ENCODE measurements at regions not wholly inside any gene's neighbourhood (a gene's known extent, or its start where the extent isn't known, plus 50 kb on each side); places are given as distances from the start of the nearest gene placed in this dataset.

DNA sequence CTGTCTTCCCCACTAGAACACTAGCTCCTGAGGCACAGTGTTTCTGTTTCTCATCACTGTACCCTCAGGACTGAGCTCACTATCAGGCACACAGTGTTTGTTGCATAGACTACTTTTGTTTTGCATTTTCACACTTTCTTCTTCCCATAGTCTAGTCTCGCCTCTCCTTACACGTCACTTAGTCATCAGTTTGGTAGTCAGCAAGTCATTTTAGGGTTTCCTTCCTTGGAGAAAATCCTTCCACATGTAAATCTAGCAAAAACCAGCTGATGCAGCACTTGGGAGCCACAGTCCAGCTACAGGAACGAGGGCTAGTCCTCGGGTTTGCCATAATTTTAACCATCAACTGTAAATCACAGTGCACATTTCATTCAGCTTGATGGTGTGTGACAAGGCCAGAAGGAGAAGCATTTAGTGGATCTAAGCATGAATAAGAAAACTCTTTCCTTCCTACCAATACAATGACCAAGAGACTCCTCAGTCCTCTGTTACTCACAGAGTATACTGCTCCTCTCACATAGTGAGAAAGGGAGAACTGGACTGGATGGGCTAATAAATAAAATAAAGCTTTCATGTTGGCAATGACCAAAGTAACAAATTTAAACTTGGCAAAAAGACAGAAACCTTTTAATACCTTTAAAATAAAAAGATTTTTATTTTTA lies 221.0 kb downstream of the KLF12 start:
- TF ChIP-seq ZBTB8A (tag by site-specific recombination; IDR thresholded peaks at IDR 0.05), result no peak
- TF ChIP-seq, protein P1, sequence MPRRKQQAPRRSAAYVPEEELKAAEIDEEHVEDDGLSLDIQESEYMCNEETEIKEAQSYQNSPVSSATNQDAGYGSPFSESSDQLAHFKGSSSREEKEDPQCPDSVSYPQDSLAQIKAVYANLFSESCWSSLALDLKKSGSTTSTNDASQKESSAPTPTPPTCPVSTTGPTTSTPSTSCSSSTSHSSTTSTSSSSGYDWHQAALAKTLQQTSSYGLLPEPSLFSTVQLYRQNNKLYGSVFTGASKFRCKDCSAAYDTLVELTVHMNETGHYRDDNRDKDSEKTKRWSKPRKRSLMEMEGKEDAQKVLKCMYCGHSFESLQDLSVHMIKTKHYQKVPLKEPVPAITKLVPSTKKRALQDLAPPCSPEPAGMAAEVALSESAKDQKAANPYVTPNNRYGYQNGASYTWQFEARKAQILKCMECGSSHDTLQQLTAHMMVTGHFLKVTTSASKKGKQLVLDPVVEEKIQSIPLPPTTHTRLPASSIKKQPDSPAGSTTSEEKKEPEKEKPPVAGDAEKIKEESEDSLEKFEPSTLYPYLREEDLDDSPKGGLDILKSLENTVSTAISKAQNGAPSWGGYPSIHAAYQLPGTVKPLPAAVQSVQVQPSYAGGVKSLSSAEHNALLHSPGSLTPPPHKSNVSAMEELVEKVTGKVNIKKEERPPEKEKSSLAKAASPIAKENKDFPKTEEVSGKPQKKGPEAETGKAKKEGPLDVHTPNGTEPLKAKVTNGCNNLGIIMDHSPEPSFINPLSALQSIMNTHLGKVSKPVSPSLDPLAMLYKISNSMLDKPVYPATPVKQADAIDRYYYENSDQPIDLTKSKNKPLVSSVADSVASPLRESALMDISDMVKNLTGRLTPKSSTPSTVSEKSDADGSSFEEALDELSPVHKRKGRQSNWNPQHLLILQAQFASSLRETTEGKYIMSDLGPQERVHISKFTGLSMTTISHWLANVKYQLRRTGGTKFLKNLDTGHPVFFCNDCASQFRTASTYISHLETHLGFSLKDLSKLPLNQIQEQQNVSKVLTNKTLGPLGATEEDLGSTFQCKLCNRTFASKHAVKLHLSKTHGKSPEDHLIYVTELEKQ (tag by site-specific recombination; IDR thresholded peaks at IDR 0.05; ENCODE audit: borderline replicate concordance), result no peak
- no peak for TF ChIP-seq EGR2 (tag by site-specific recombination; IDR thresholded peaks at IDR 0.05; ENCODE audit: low read depth)
- TF ChIP-seq, protein P2, sequence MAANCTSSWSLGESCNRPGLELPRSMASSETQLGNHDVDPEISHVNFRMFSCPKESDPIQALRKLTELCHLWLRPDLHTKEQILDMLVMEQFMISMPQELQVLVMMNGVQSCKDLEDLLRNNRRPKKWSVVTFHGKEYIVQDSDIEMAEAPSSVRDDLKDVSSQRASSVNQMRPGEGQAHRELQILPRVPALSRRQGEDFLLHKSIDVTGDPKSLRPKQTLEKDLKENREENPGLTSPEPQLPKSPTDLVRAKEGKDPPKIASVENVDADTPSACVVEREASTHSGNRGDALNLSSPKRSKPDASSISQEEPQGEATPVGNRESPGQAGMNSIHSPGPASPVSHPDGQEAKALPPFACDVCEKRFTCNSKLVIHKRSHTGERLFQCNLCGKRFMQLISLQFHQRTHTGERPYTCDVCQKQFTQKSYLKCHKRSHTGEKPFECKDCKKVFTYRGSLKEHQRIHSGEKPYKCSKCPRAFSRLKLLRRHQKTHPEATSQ (tag by site-specific recombination; IDR thresholded peaks at IDR 0.05), result no peak
- no peak for TF ChIP-seq ZNF311 (tag by site-specific recombination; IDR thresholded peaks at IDR 0.05; ENCODE audit: borderline replicate concordance)
- TF ChIP-seq ZNF768 (tag by site-specific recombination; IDR thresholded peaks at IDR 0.05), result no peak
- TF ChIP-seq, protein P3, sequence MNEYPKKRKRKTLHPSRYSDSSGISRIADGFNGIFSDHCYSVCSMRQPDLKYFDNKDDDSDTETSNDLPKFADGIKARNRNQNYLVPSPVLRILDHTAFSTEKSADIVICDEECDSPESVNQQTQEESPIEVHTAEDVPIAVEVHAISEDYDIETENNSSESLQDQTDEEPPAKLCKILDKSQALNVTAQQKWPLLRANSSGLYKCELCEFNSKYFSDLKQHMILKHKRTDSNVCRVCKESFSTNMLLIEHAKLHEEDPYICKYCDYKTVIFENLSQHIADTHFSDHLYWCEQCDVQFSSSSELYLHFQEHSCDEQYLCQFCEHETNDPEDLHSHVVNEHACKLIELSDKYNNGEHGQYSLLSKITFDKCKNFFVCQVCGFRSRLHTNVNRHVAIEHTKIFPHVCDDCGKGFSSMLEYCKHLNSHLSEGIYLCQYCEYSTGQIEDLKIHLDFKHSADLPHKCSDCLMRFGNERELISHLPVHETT (tag by site-specific recombination; IDR thresholded peaks at IDR 0.05), result no peak
- no peak for TF ChIP-seq SP7 (tag by site-specific recombination; IDR thresholded peaks at IDR 0.05)
- TF ChIP-seq MYNN (tag by site-specific recombination; IDR thresholded peaks at IDR 0.05; ENCODE audit: borderline replicate concordance), result no peak
- no peak for TF ChIP-seq MEIS1 (CRISPR knock-in tag; IDR thresholded peaks at IDR 0.05; ENCODE audit: borderline replicate concordance)
- TF ChIP-seq ZNF660 (tag by site-specific recombination; IDR thresholded peaks at IDR 0.05), result no peak
- TF ChIP-seq, protein P4, sequence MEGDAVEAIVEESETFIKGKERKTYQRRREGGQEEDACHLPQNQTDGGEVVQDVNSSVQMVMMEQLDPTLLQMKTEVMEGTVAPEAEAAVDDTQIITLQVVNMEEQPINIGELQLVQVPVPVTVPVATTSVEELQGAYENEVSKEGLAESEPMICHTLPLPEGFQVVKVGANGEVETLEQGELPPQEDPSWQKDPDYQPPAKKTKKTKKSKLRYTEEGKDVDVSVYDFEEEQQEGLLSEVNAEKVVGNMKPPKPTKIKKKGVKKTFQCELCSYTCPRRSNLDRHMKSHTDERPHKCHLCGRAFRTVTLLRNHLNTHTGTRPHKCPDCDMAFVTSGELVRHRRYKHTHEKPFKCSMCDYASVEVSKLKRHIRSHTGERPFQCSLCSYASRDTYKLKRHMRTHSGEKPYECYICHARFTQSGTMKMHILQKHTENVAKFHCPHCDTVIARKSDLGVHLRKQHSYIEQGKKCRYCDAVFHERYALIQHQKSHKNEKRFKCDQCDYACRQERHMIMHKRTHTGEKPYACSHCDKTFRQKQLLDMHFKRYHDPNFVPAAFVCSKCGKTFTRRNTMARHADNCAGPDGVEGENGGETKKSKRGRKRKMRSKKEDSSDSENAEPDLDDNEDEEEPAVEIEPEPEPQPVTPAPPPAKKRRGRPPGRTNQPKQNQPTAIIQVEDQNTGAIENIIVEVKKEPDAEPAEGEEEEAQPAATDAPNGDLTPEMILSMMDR (tag by site-specific recombination; IDR thresholded peaks at IDR 0.05), result no peak
- ChIA-PET CTCF (interaction anchor here (0.6 kb wide), 1 partner anchor 111 kb away, joined by 3 read pairs; no protein-coding TSS in a partner anchor), POLR2A (no interaction called here)
- Histone ChIP-seq H3K9me3 (ENCODE audit: control insufficient read depth, insufficient read depth, low read depth, low read length) (no peaks in the 10 kb centered on the region), H3K4me1 (ENCODE audit: control insufficient read depth, insufficient read depth, low read length) (no peaks in the 10 kb centered on the region), H3K27ac (ENCODE audit: extremely low read depth, low read depth, low read length) (no peak overlapping the region), H3K4me3 (ENCODE audit: low read depth, low read length) (no peak overlapping the region), H3K36me3 (ENCODE audit: control insufficient read depth in 2 of 2, insufficient read depth in 1 of 2, low read length in 2 of 2) (no peaks in the 10 kb centered on the region)

DNA sequence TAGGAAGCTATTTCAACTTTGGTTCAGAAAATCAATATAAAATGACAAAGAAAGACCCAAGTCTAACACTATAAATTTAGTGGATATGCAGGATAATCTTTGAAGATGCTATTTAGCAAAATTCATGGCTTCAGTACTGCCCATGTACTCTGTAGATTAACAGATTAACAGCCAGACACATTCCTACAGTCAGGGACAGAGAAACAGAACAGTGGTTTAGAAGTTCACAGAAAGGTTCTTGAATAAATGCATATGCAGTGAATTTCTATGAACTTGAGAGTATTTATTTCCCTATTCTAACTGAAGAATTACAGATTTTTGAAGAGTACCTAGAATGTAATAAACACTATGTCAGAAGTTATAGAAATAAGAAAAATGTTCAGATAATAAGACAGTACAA lies 222.8 kb downstream of the KLF12 start:
- no peak overlapping the region for H3K27ac ChIP-seq (ENCODE audit: extremely low read depth, low read depth, low read length)
- no peak for TF ChIP-seq ZNF571 (tag by site-specific recombination; IDR thresholded peaks at IDR 0.05)
- no peak for TF ChIP-seq ZNF202 (tag by site-specific recombination; IDR thresholded peaks at IDR 0.05; ENCODE audit: borderline replicate concordance)
- POLR2A ChIA-PET, result no interaction called here
- H3K4me1 ChIP-seq (ENCODE audit: control insufficient read depth, insufficient read depth, low read length), result no peaks in the 10 kb centered on the region
- H3K9me3 ChIP-seq (ENCODE audit: control insufficient read depth, insufficient read depth, low read depth, low read length), result no peaks in the 10 kb centered on the region
- H3K36me3 ChIP-seq (ENCODE audit: control insufficient read depth in 2 of 2, insufficient read depth in 1 of 2, low read length in 2 of 2), result no peaks in the 10 kb centered on the region
- CTCF ChIA-PET, result no interaction called here
- no peak overlapping the region for H3K4me3 ChIP-seq (ENCODE audit: low read depth, low read length)

Measured in HEK293 (cell line).